Hepatocyte (in vitro differentiated cells): ENCODE measurements at regions not wholly inside any gene's neighbourhood (a gene's known extent, or its start where the extent isn't known, plus 50 kb on each side); places are given as distances from the start of the nearest gene placed in this dataset.

Experiments used
- DNase-seq: peaks from one replicate; pipeline ENCODE4 v3.0.0-alpha.2; 2016; ENCODE audit warnings: low spot score
- H2AFZ ChIP-seq: fragments of 200-600 bp; sonication (generic); 2 replicates; pipeline ENCODE4 v1.6.0; 2016; ENCODE audit warnings: antibody characterized with exemption, mild to moderate bottlenecking
- H3K27ac ChIP-seq: fragments of 200-600 bp; sonication (generic); 2 replicates; pipeline ENCODE4 v1.5.1; 2016; ENCODE audit warnings: mild to moderate bottlenecking
- H3K27me3 ChIP-seq: fragments of 200-600 bp; sonication (generic); 2 replicates; pipeline ENCODE4 v1.6.1; 2016
- H3K36me3 ChIP-seq: fragments of 200-600 bp; sonication (generic); replicated peaks from 2 replicates; pipeline ENCODE4 v1.5.1; 2016; ENCODE audit warnings: low read depth; ENCODE audit not compliant: insufficient read depth
- H3K4me1 ChIP-seq: fragments of 200-600 bp; sonication (generic); 2 replicates; pipeline ENCODE4 v1.5.1; 2016; ENCODE audit warnings: mild to moderate bottlenecking, moderate library complexity; ENCODE audit not compliant: insufficient read depth
- H3K4me2 ChIP-seq: fragments of 200-600 bp; sonication (generic); 2 replicates; pipeline ENCODE4 v1.6.0; 2016
- H3K4me3 ChIP-seq: fragments of 200-600 bp; sonication (generic); 2 replicates; pipeline ENCODE4 v1.5.1; 2016; ENCODE audit warnings: mild to moderate bottlenecking
- H3K79me2 ChIP-seq: fragments of 200-600 bp; sonication (generic); 2 replicates; pipeline ENCODE4 v1.6.0; 2017; ENCODE audit warnings: mild to moderate bottlenecking
- H3K9me2 ChIP-seq: fragments of 200-600 bp; sonication (generic); replicated peaks from 2 replicates; pipeline ENCODE4 v1.6.0; 2017; ENCODE audit warnings: mild to moderate bottlenecking; ENCODE audit not compliant: insufficient read depth
- H3K9me3 ChIP-seq: fragments of 200-600 bp; sonication (generic); 2 replicates; pipeline ENCODE4 v1.5.1; 2016; ENCODE audit warnings: low read depth, mild to moderate bottlenecking
- H4K20me1 ChIP-seq: fragments of 200-600 bp; sonication (generic); 2 replicates; pipeline ENCODE4 v1.6.0; 2016; ENCODE audit warnings: mild to moderate bottlenecking; ENCODE audit not compliant: insufficient read depth, poor library complexity, severe bottlenecking
- CTCF ChIP-seq: fragments of 200-600 bp; sonication (generic); IDR thresholded peaks from 2 replicates; pipeline ENCODE4 v1.5.1; 2016; ENCODE audit warnings: antibody characterized with exemption, mild to moderate bottlenecking; ENCODE audit not compliant: poor library complexity
- EZH2 ChIP-seq: fragments of 200-600 bp; sonication (generic); IDR thresholded peaks from 2 replicates; pipeline ENCODE4 v1.6.1; 2016; ENCODE audit warnings: antibody characterized with exemption, mild to moderate bottlenecking, borderline replicate concordance
- EZH2phosphoT487 ChIP-seq: fragments of 200-600 bp; sonication (generic); IDR thresholded peaks from one replicate; pipeline ENCODE4 v1.6.1; 2018; ENCODE audit warnings: antibody characterized with exemption, mild to moderate bottlenecking, low read depth, moderate library complexity; ENCODE audit not compliant: unreplicated experiment, severe bottlenecking
- WGBS: methylation state at CpG from one replicate; pipeline ENCODE4 v1.1.6; 2016; ENCODE audit warnings: low lambda C conversion rate; ENCODE audit errors: missing lambda C conversion rate; 5-methylcytosine and 5-hydroxymethylcytosine counted together

- WGBS, result 48% methylated on average over 3 of the region's 3 CpGs
These were observed 75.9 kb upstream of the TMPO start for GRCh38 chr12:98439471-98439951.

GRCh38 chr12:98439981-98440581 lies 75.3 kb upstream of the TMPO start:
- H3K27me3 ChIP-seq, result no peaks in the 10 kb centered on the region
- no peaks in the 10 kb centered on the region for H3K9me2 ChIP-seq
- TF ChIP-seq EZH2phosphoT487 (no peak), CTCF (no peak), EZH2 (no peak)
- 28% methylated on average over 4 of the region's 4 CpGs for WGBS
- peak; percentile 50 for DNase-seq
- no peaks in the 10 kb centered on the region for H3K36me3 ChIP-seq
- H3K4me2 ChIP-seq, result no peak overlapping the region
- H3K4me1 ChIP-seq, result peaks cover 4% of the 10 kb centered on the region
- peak overlapping the region; percentile 44 for H3K27ac ChIP-seq
- H3K4me3 ChIP-seq, result no peak overlapping the region
- no peak overlapping the region for H2AFZ ChIP-seq
- H4K20me1 ChIP-seq, result no peaks in the 10 kb centered on the region
- H3K9me3 ChIP-seq, result no peaks in the 10 kb centered on the region
- no peaks in the 10 kb centered on the region for H3K79me2 ChIP-seq

More at GRCh38 chr12:98439471-98439951, 75.9 kb upstream of the TMPO start:
- H3K36me3 ChIP-seq, result no peaks in the 10 kb centered on the region
- no peak overlapping the region for H3K4me3 ChIP-seq
- no peaks in the 10 kb centered on the region for H3K79me2 ChIP-seq
- H3K27me3 ChIP-seq, result no peaks in the 10 kb centered on the region
- no peak overlapping the region for H2AFZ ChIP-seq
- H4K20me1 ChIP-seq, result no peaks in the 10 kb centered on the region
- no peaks in the 10 kb centered on the region for H3K9me2 ChIP-seq
- DNase-seq, result no peak
- no peak for TF ChIP-seq CTCF
- TF ChIP-seq EZH2phosphoT487, result no peak
- TF ChIP-seq EZH2, result no peak
- no peak overlapping the region for H3K4me2 ChIP-seq
- H3K27ac ChIP-seq, result peak overlapping the region; percentile 44
- H3K9me3 ChIP-seq, result no peaks in the 10 kb centered on the region
- H3K4me1 ChIP-seq, result peaks cover 4% of the 10 kb centered on the region

GRCh38 chr12:98446060-98446459 lies 69.3 kb upstream of the TMPO start:
- Histone ChIP-seq H3K27ac (no peak overlapping the region), H3K36me3 (no peaks in the 10 kb centered on the region), H3K79me2 (no peaks in the 10 kb centered on the region), H3K27me3 (no peaks in the 10 kb centered on the region), H3K4me2 (no peak overlapping the region), H3K4me3 (no peak overlapping the region), H3K9me2 (no peaks in the 10 kb centered on the region), H3K4me1 (no peaks in the 10 kb centered on the region), H3K9me3 (no peaks in the 10 kb centered on the region), H4K20me1 (no peaks in the 10 kb centered on the region), H2AFZ (no peak overlapping the region)
- 70% methylated on average over 1 of the region's 1 CpG for WGBS
- no peak for DNase-seq
- TF ChIP-seq EZH2phosphoT487, result no peak
- no peak for TF ChIP-seq CTCF
- no peak for TF ChIP-seq EZH2
